ENCODE measurements at regions not wholly inside any gene's neighbourhood (a gene's known extent, or its start where the extent isn't known, plus 50 kb on each side); places are given as distances from the start of the nearest gene placed in this dataset.

GRCh38 chr1:168977618-168978017, 128.9 kb upstream of the ATP1B1 start:
- TF ChIP-seq CTCF (IDR thresholded peaks at IDR 0.05), result no peak
- H3K27ac Mint-ChIP-seq (ENCODE audit: unreplicated experiment), result no peak overlapping the region
- H3K4me3 Mint-ChIP-seq (ENCODE audit: unreplicated experiment), result no peak overlapping the region
- DNase-seq (ENCODE audit: low spot score), result no peak
- H3K27me3 Mint-ChIP-seq (ENCODE audit: low read depth), result no peaks in the 10 kb centered on the region
- peaks cover 2% of the 10 kb centered on the region for H3K4me1 Mint-ChIP-seq (ENCODE audit: low read depth)
- no peaks in the 10 kb centered on the region for H3K9me3 Mint-ChIP-seq (ENCODE audit: low read depth)
- H3K36me3 Mint-ChIP-seq (ENCODE audit: low read depth), result no peaks in the 10 kb centered on the region

GRCh38 chr1:168979276-168979675, 127.2 kb upstream of the ATP1B1 start:
- Mint-ChIP-seq H3K36me3 (ENCODE audit: low read depth) (no peaks in the 10 kb centered on the region), H3K27ac (ENCODE audit: unreplicated experiment) (no peak overlapping the region), H3K4me3 (ENCODE audit: unreplicated experiment) (no peak overlapping the region), H3K9me3 (ENCODE audit: low read depth) (no peaks in the 10 kb centered on the region), H3K27me3 (ENCODE audit: low read depth) (no peaks in the 10 kb centered on the region), H3K4me1 (ENCODE audit: low read depth) (no peaks in the 10 kb centered on the region)
- no peak for DNase-seq (ENCODE audit: low spot score)
- no peak for TF ChIP-seq CTCF (IDR thresholded peaks at IDR 0.05)

- H3K4me1 Mint-ChIP-seq (ENCODE audit: low read depth), result no peaks in the 10 kb centered on the region
- H3K4me3 Mint-ChIP-seq (ENCODE audit: unreplicated experiment), result no peak overlapping the region
- no peaks in the 10 kb centered on the region for H3K9me3 Mint-ChIP-seq (ENCODE audit: low read depth)
- no peak overlapping the region for H3K27ac Mint-ChIP-seq (ENCODE audit: unreplicated experiment)
- no peaks in the 10 kb centered on the region for H3K27me3 Mint-ChIP-seq (ENCODE audit: low read depth)
- no peak for TF ChIP-seq CTCF (IDR thresholded peaks at IDR 0.05)
- DNase-seq (ENCODE audit: low spot score), result no peak
- H3K36me3 Mint-ChIP-seq (ENCODE audit: low read depth), result no peaks in the 10 kb centered on the region
These were observed 126.3 kb upstream of the ATP1B1 start for GRCh38 chr1:168980180-168980579.

- H3K27ac Mint-ChIP-seq (ENCODE audit: unreplicated experiment), result no peak overlapping the region
- TF ChIP-seq CTCF (IDR thresholded peaks at IDR 0.05), result no peak
- H3K9me3 Mint-ChIP-seq (ENCODE audit: low read depth), result no peaks in the 10 kb centered on the region
- no peak overlapping the region for H3K4me3 Mint-ChIP-seq (ENCODE audit: unreplicated experiment)
- no peaks in the 10 kb centered on the region for H3K4me1 Mint-ChIP-seq (ENCODE audit: low read depth)
- H3K36me3 Mint-ChIP-seq (ENCODE audit: low read depth), result no peaks in the 10 kb centered on the region
- no peaks in the 10 kb centered on the region for H3K27me3 Mint-ChIP-seq (ENCODE audit: low read depth)
- no peak for DNase-seq (ENCODE audit: low spot score)
These were observed 125.8 kb upstream of the ATP1B1 start for GRCh38 chr1:168980656-168981055.

GRCh38 chr1:168982778-168983177, 123.7 kb upstream of the ATP1B1 start:
- H3K36me3 Mint-ChIP-seq (ENCODE audit: low read depth), result no peaks in the 10 kb centered on the region
- H3K27me3 Mint-ChIP-seq (ENCODE audit: low read depth), result peaks cover 4% of the 10 kb centered on the region
- no peak for DNase-seq (ENCODE audit: low spot score)
- H3K4me1 Mint-ChIP-seq (ENCODE audit: low read depth), result no peaks in the 10 kb centered on the region
- TF ChIP-seq CTCF (IDR thresholded peaks at IDR 0.05), result no peak
- H3K4me3 Mint-ChIP-seq (ENCODE audit: unreplicated experiment), result no peak overlapping the region
- no peaks in the 10 kb centered on the region for H3K9me3 Mint-ChIP-seq (ENCODE audit: low read depth)
- H3K27ac Mint-ChIP-seq (ENCODE audit: unreplicated experiment), result no peak overlapping the region
